HepG2 (cell line): ENCODE measurements at regions not wholly inside any gene's neighbourhood (a gene's known extent, or its start where the extent isn't known, plus 50 kb on each side); places are given as distances from the start of the nearest gene placed in this dataset.

Source experiments
- ADNP ChIP-seq: sonication (generic); formaldehyde crosslinking; IDR thresholded peaks from 2 replicates; pipeline ENCODE4 v1.4.0; 2020; ENCODE audit warnings: missing genetic modification reagents
- BORCS8-MEF2B ChIP-seq: sonication (generic); formaldehyde crosslinking; IDR thresholded peaks from 2 replicates; pipeline ENCODE4 v1.8.0; 2022; ENCODE audit warnings: mild to moderate bottlenecking, missing genetic modification reagents
- GABPB1 ChIP-seq: IDR thresholded peaks from 2 replicates; pipeline ENCODE4 v1.6.1; 2016; ENCODE audit warnings: mild to moderate bottlenecking, missing genetic modification reagents, moderate library complexity, missing compliant biosample characterization
- JARID2 ChIP-seq: sonication (generic); formaldehyde crosslinking; IDR thresholded peaks from 2 replicates; pipeline ENCODE4 v1.8.1; 2023; ENCODE audit warnings: missing genetic modification reagents, inconsistent platforms; ENCODE audit not compliant: insufficient replicate concordance
- MBD4 ChIP-seq: IDR thresholded peaks from 2 replicates; pipeline ENCODE4 v1.6.1; 2012; ENCODE audit warnings: low read length, inconsistent platforms, borderline replicate concordance
- NAIF1 ChIP-seq: sonication (generic); formaldehyde crosslinking; IDR thresholded peaks from 2 replicates; pipeline ENCODE4 v1.5.0; 2020; ENCODE audit warnings: mild to moderate bottlenecking, missing genetic modification reagents, borderline replicate concordance
- NCOA2 ChIP-seq: sonication (generic); formaldehyde crosslinking; IDR thresholded peaks from 2 replicates; pipeline ENCODE4 v1.8.0; 2022; ENCODE audit warnings: inconsistent platforms
- NFE2L2 ChIP-seq: fragments of 150-350 bp; IDR thresholded peaks from 2 replicates; pipeline ENCODE4 v1.6.1; 2014; ENCODE audit warnings: low read length
- PHF21A ChIP-seq: sonication (generic); formaldehyde crosslinking; IDR thresholded peaks from 2 replicates; pipeline ENCODE4 v1.5.0; 2020; ENCODE audit warnings: mild to moderate bottlenecking, missing genetic modification reagents
- POGZ ChIP-seq: sonication (generic); formaldehyde crosslinking; IDR thresholded peaks from 2 replicates; pipeline ENCODE4 v1.4.0; 2020; ENCODE audit warnings: mild to moderate bottlenecking, missing genetic modification reagents
- RFX1 ChIP-seq: fragments of 450-650 bp; IDR thresholded peaks from 2 replicates; pipeline ENCODE4 v1.6.1; 2017
- RFX5 ChIP-seq: IDR thresholded peaks from 2 replicates; pipeline ENCODE4 v1.6.1; 2011; ENCODE audit warnings: low read depth, low read length, improper control_type of control experiment
- SALL1 ChIP-seq: sonication (generic); formaldehyde crosslinking; IDR thresholded peaks from 2 replicates; pipeline ENCODE4 v1.8.0; 2022; ENCODE audit warnings: mild to moderate bottlenecking, missing genetic modification reagents
- SIN3A ChIP-seq: IDR thresholded peaks from 2 replicates; pipeline ENCODE4 v1.6.1; 2011; ENCODE audit warnings: low read depth, mild to moderate bottlenecking, control low read depth, low read length, borderline replicate concordance
- SMAD1 ChIP-seq: sonication (generic); formaldehyde crosslinking; IDR thresholded peaks from 2 replicates; pipeline ENCODE4 v1.4.0; 2020; ENCODE audit warnings: missing genetic modification reagents, low read depth, mild to moderate bottlenecking, borderline replicate concordance
- TAF1 ChIP-seq: sonication (generic); formaldehyde crosslinking; IDR thresholded peaks from 2 replicates; pipeline ENCODE4 v1.4.0; 2020; ENCODE audit warnings: missing genetic modification reagents
- TCF7L2 ChIP-seq: IDR thresholded peaks from 2 replicates; pipeline ENCODE4 v1.6.1; 2011; ENCODE audit warnings: mild to moderate bottlenecking, low read depth, low read length, moderate library complexity
- ZFP1 ChIP-seq: IDR thresholded peaks from 2 replicates; pipeline ENCODE4 v1.6.1; 2016
- ZFP36 ChIP-seq: fragments of 150-350 bp; IDR thresholded peaks from 2 replicates; pipeline ENCODE4 v1.6.1; 2018; ENCODE audit warnings: borderline replicate concordance, low read length, low read depth; ENCODE audit not compliant: partially characterized antibody
- ZMYM3 ChIP-seq: sonication (generic); formaldehyde crosslinking; IDR thresholded peaks from 2 replicates; pipeline ENCODE4 v1.5.1; 2020; ENCODE audit warnings: mild to moderate bottlenecking, missing genetic modification reagents
- ZNF205 ChIP-seq: IDR thresholded peaks from 2 replicates; pipeline ENCODE4 v1.6.1; 2018; ENCODE audit warnings: missing biosample characterization, missing genetic modification reagents
- ZNF235 ChIP-seq: sonication (generic); formaldehyde crosslinking; IDR thresholded peaks from 2 replicates; pipeline ENCODE4 v1.8.1; 2023; ENCODE audit warnings: mild to moderate bottlenecking, missing genetic modification reagents, borderline replicate concordance
- ZNF549 ChIP-seq: sonication (generic); formaldehyde crosslinking; IDR thresholded peaks from 2 replicates; pipeline ENCODE4 v1.5.0; 2020; ENCODE audit warnings: missing genetic modification reagents
- ZNF768 ChIP-seq: sonication (generic); formaldehyde crosslinking; IDR thresholded peaks from 2 replicates; pipeline ENCODE4 v1.4.0; 2020; ENCODE audit warnings: missing genetic modification reagents
- TF ChIP-seq, protein P1 (sequence below): IDR thresholded peaks from 2 replicates; pipeline ENCODE4 v1.6.1; 2012; ENCODE audit warnings: low read depth, low read length, improper control_type of control experiment
- TF ChIP-seq, protein P2 (sequence below): sonication (generic); formaldehyde crosslinking; IDR thresholded peaks from 2 replicates; pipeline ENCODE4 v1.4.0; 2020; ENCODE audit warnings: missing genetic modification reagents
- TF ChIP-seq, protein P3 (sequence below): sonication (generic); formaldehyde crosslinking; IDR thresholded peaks from 2 replicates; pipeline ENCODE4 v1.4.0; 2020; ENCODE audit warnings: missing genetic modification reagents
- TF ChIP-seq, protein P4 (sequence below): sonication (generic); formaldehyde crosslinking; IDR thresholded peaks from 2 replicates; pipeline ENCODE4 v1.9.0; 2021; ENCODE audit warnings: missing genetic modification reagents, borderline replicate concordance
- TF ChIP-seq, protein P5 (sequence below): sonication (generic); formaldehyde crosslinking; IDR thresholded peaks from 2 replicates; pipeline ENCODE4 v1.4.0; 2020; ENCODE audit warnings: mild to moderate bottlenecking, missing genetic modification reagents

DNA sequence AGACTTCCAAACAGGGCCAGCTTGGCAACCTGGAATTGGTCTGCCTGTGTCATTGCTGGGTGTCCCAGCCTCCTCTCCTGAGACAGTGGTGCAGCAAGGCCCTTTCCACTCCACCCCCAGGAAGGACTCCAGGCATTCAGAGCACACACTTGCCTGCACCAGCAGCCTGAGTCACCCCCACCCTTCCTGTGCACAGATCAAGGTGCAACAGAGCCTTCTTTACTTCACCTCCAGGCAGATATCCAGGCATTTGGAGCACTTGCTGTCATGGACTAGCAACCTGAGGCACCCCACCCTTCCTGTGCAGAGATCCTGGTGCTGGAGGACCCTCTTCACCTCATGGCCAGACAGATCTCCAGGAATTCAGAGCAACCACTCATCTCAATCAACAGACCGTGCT, 135.8 kb downstream of the GASK1B start (continued):
- TF ChIP-seq, protein P1, sequence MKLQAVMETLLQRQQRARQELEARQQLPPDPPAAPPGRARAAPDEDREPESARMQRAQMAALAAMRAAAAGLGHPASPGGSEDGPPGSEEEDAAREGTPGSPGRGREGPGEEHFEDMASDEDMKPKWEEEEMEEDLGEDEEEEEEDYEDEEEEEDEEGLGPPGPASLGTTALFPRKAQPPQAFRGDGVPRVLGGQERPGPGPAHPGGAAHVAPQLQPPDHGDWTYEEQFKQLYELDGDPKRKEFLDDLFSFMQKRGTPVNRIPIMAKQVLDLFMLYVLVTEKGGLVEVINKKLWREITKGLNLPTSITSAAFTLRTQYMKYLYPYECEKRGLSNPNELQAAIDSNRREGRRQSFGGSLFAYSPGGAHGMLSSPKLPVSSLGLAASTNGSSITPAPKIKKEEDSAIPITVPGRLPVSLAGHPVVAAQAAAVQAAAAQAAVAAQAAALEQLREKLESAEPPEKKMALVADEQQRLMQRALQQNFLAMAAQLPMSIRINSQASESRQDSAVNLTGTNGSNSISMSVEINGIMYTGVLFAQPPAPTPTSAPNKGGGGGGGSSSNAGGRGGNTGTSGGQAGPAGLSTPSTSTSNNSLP: no peak
- no peak for TF ChIP-seq MBD4
- no peak for TF ChIP-seq ZFP1 (CRISPR knock-in tag)
- no peak for TF ChIP-seq RFX5
- TF ChIP-seq ZFP36: peak; percentile 34
- TF ChIP-seq POGZ (CRISPR knock-in tag): peak; percentile 22; the same call in 1 of the 2 replicates
- no peak for TF ChIP-seq NAIF1 (CRISPR knock-in tag)
- TF ChIP-seq TCF7L2: no peak
- TF ChIP-seq NFE2L2: no peak
- TF ChIP-seq RFX1: no peak
- TF ChIP-seq NCOA2 (CRISPR knock-in tag): 0 out of 2 replicates have a peak, but pooled peaks have one; percentile 17
- TF ChIP-seq SMAD1 (CRISPR knock-in tag): no peak
- TF ChIP-seq BORCS8-MEF2B: no peak
- TF ChIP-seq ZNF205 (CRISPR knock-in tag): 0 out of 2 replicates have a peak, but pooled peaks have one; percentile 14
- TF ChIP-seq ZNF768: no peak
- TF ChIP-seq JARID2: no peak
- TF ChIP-seq, protein P2, sequence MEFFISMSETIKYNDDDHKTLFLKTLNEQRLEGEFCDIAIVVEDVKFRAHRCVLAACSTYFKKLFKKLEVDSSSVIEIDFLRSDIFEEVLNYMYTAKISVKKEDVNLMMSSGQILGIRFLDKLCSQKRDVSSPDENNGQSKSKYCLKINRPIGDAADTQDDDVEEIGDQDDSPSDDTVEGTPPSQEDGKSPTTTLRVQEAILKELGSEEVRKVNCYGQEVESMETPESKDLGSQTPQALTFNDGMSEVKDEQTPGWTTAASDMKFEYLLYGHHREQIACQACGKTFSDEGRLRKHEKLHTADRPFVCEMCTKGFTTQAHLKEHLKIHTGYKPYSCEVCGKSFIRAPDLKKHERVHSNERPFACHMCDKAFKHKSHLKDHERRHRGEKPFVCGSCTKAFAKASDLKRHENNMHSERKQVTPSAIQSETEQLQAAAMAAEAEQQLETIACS (CRISPR knock-in tag): no peak
- TF ChIP-seq ZNF549 (CRISPR knock-in tag): no peak
- TF ChIP-seq ZNF235 (CRISPR knock-in tag): no peak
- no peak for TF ChIP-seq GABPB1
- TF ChIP-seq TAF1 (CRISPR knock-in tag): no peak
- no peak for TF ChIP-seq PHF21A
- 0 out of 2 replicates have a peak, but pooled peaks have one; percentile 31 for TF ChIP-seq ADNP (CRISPR knock-in tag)
- TF ChIP-seq, protein P3, sequence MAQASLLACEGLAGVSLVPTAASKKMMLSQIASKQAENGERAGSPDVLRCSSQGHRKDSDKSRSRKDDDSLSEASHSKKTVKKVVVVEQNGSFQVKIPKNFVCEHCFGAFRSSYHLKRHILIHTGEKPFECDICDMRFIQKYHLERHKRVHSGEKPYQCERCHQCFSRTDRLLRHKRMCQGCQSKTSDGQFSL (CRISPR knock-in tag): no peak
- TF ChIP-seq, protein P4, sequence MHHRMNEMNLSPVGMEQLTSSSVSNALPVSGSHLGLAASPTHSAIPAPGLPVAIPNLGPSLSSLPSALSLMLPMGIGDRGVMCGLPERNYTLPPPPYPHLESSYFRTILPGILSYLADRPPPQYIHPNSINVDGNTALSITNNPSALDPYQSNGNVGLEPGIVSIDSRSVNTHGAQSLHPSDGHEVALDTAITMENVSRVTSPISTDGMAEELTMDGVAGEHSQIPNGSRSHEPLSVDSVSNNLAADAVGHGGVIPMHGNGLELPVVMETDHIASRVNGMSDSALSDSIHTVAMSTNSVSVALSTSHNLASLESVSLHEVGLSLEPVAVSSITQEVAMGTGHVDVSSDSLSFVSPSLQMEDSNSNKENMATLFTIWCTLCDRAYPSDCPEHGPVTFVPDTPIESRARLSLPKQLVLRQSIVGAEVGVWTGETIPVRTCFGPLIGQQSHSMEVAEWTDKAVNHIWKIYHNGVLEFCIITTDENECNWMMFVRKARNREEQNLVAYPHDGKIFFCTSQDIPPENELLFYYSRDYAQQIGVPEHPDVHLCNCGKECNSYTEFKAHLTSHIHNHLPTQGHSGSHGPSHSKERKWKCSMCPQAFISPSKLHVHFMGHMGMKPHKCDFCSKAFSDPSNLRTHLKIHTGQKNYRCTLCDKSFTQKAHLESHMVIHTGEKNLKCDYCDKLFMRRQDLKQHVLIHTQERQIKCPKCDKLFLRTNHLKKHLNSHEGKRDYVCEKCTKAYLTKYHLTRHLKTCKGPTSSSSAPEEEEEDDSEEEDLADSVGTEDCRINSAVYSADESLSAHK (CRISPR knock-in tag): no peak
- peak; percentile 39; the same call in 1 of the 2 replicates for TF ChIP-seq SALL1 (CRISPR knock-in tag)
- 0 out of 2 replicates have a peak, but pooled peaks have one; percentile 19 for TF ChIP-seq ZMYM3 (CRISPR knock-in tag)
- TF ChIP-seq, protein P5, sequence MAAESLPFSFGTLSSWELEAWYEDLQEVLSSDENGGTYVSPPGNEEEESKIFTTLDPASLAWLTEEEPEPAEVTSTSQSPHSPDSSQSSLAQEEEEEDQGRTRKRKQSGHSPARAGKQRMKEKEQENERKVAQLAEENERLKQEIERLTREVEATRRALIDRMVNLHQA (CRISPR knock-in tag): no peak
- TF ChIP-seq SIN3A: no peak
